ENCODE measurements at regions not wholly inside any gene's neighbourhood (a gene's known extent, or its start where the extent isn't known, plus 50 kb on each side); places are given as distances from the start of the nearest gene placed in this dataset.

- Histone ChIP-seq H3K9me3 (no peaks in the 10 kb centered on the region), H3K4me1 (ENCODE audit: low read depth) (no peaks in the 10 kb centered on the region), H3K4me3 (no peak overlapping the region), H3K36me3 (ENCODE audit: low read depth) (no peaks in the 10 kb centered on the region)
- intact Hi-C loops (cut with DNase I, micrococcal nuclease): no loop called here
- ATAC-seq: no peak
- no peak for DNase-seq
- TF ChIP-seq, protein P1, sequence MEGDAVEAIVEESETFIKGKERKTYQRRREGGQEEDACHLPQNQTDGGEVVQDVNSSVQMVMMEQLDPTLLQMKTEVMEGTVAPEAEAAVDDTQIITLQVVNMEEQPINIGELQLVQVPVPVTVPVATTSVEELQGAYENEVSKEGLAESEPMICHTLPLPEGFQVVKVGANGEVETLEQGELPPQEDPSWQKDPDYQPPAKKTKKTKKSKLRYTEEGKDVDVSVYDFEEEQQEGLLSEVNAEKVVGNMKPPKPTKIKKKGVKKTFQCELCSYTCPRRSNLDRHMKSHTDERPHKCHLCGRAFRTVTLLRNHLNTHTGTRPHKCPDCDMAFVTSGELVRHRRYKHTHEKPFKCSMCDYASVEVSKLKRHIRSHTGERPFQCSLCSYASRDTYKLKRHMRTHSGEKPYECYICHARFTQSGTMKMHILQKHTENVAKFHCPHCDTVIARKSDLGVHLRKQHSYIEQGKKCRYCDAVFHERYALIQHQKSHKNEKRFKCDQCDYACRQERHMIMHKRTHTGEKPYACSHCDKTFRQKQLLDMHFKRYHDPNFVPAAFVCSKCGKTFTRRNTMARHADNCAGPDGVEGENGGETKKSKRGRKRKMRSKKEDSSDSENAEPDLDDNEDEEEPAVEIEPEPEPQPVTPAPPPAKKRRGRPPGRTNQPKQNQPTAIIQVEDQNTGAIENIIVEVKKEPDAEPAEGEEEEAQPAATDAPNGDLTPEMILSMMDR (IDR thresholded peaks at IDR 0.05): no peak
Observed at GRCh38 chr1:38353956-38354355, 307.4 kb upstream of the POU3F1 start.

GRCh38 chr1:38352869-38353268, 306.3 kb upstream of the POU3F1 start:
- TF ChIP-seq, protein P1 (IDR thresholded peaks at IDR 0.05): no peak
- no peak for ATAC-seq
- H3K36me3 ChIP-seq (ENCODE audit: low read depth): no peaks in the 10 kb centered on the region
- intact Hi-C loops (cut with DNase I, micrococcal nuclease): no loop called here
- no peak for DNase-seq
- H3K9me3 ChIP-seq: no peaks in the 10 kb centered on the region
- H3K4me3 ChIP-seq: no peak overlapping the region
- no peaks in the 10 kb centered on the region for H3K4me1 ChIP-seq (ENCODE audit: low read depth)

GRCh38 chr1:38347446-38348175, 301.0 kb upstream of the POU3F1 start:
- H3K4me1 ChIP-seq (ENCODE audit: low read depth): no peaks in the 10 kb centered on the region
- DNase-seq (no peak), ATAC-seq (no peak)
- TF ChIP-seq, protein P1 (IDR thresholded peaks at IDR 0.05): no peak
- no peaks in the 10 kb centered on the region for H3K36me3 ChIP-seq (ENCODE audit: low read depth)
- no peak overlapping the region for H3K4me3 ChIP-seq
- intact Hi-C loops (cut with DNase I, micrococcal nuclease): no loop called here
- H3K9me3 ChIP-seq: no peaks in the 10 kb centered on the region

DNA sequence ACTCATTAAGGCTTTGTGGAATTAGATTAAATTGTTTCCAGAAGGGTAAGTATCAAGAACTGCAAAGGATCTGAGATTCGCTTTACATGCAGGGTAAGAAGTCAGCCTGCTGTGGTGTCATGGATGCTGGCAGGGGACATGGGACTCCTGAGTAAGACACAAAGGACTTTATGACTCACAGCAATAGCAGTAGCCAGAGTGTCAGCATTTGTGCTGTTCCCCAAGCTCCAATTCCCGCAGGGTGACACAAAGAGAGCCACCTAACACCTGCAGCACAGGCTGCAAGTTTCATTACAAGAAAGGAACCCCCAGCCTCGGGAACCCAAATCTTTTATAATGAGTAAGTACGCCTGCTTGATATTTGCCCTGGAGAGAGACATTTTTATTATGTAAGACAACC, 298.1 kb upstream of the POU3F1 start:
- intact Hi-C loops (cut with DNase I, micrococcal nuclease): no loop called here
- TF ChIP-seq, protein P1 (IDR thresholded peaks at IDR 0.05): no peak

DNA sequence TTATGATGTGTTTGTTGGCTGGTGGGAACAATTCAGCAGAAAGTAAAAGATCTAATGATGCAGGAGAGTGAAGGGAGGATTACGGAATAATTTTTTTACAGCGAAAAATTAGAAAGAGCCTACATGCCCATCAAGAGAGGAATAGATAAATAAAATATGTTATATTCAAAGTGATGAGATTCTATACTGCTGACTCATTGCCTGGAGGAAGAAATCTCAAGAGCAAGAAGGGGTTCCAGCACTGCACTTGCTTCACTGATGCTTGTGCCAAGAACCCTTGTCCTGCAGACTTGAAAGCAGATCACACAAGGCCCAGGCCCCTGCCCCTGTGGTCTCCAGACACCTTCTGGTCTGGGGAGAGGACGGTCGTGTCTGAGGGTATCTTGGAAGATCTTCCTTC, 295.1 kb upstream of the POU3F1 start:
- H3K4me3 ChIP-seq: no peak overlapping the region
- TF ChIP-seq, protein P1 (IDR thresholded peaks at IDR 0.05): no peak
- no peaks in the 10 kb centered on the region for H3K36me3 ChIP-seq (ENCODE audit: low read depth)
- no peak for ATAC-seq
- no peaks in the 10 kb centered on the region for H3K9me3 ChIP-seq
- H3K4me1 ChIP-seq (ENCODE audit: low read depth): no peaks in the 10 kb centered on the region
- no peak for DNase-seq
- intact Hi-C loops (cut with DNase I, micrococcal nuclease): no loop called here

More for the DNA sequence above, 298.1 kb upstream of the POU3F1 start:
- no peak for ATAC-seq
- no peaks in the 10 kb centered on the region for H3K4me1 ChIP-seq (ENCODE audit: low read depth)
- H3K36me3 ChIP-seq (ENCODE audit: low read depth): no peaks in the 10 kb centered on the region
- no peak overlapping the region for H3K4me3 ChIP-seq
- DNase-seq: no peak
- H3K9me3 ChIP-seq: no peaks in the 10 kb centered on the region

Data from mucosa of descending colon (tissue), 3 donors.